ENCODE measurements at regions not wholly inside any gene's neighbourhood (a gene's known extent, or its start where the extent isn't known, plus 50 kb on each side); places are given as distances from the start of the nearest gene placed in this dataset.

DNA sequence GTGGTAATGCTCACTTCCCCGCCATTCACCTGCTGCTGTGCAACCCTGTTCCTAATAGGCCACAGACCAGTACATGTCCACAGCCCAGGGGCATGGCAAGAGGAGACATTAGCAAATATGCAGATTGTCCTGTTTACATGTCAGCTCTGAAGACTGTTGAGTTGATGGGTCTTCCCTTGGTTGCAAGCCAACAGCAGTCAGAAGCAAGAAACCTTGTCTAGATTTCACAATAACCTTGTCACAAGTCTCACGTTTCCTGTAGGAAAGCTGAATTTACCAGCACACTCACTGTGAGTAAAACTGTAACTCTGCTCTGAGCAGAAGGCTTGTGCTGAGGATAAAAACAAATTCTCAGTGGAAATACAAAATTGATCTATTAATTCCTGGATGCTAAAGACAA is 195.1 kb downstream of the HLX start:
- no peak for DNase-seq (ENCODE audit: low read depth, low spot score)
- Histone ChIP-seq H3K9me3 (ENCODE audit: control insufficient read depth, low read depth, low read length) (no peaks in the 10 kb centered on the region), H3K9me1 (ENCODE audit: control insufficient read depth, extremely low read depth, insufficient read depth, low read length) (no peaks in the 10 kb centered on the region), H3K4me3 (ENCODE audit: control insufficient read depth in 2 of 3, extremely low read depth in 1 of 3, insufficient read depth in 2 of 3, low read depth in 1 of 3, low read length in 3 of 3) (no peak overlapping the region), H3K27ac (ENCODE audit: control insufficient read depth, insufficient read depth, low read length) (no peak overlapping the region), H3K4me1 (ENCODE audit: control insufficient read depth, extremely low read depth, insufficient read depth, low read length) (no peaks in the 10 kb centered on the region), H2AFZ (ENCODE audit: control insufficient read depth, low read length) (no peak overlapping the region), H3K9ac (ENCODE audit: control insufficient read depth, extremely low read depth, insufficient read depth, low read length) (no peak overlapping the region), H4K20me1 (ENCODE audit: control insufficient read depth, extremely low read depth, insufficient read depth, low read length) (no peaks in the 10 kb centered on the region), H3K27me3 (ENCODE audit: control insufficient read depth, extremely low read depth, insufficient read depth, low read length) (no peaks in the 10 kb centered on the region), H3K79me2 (ENCODE audit: control insufficient read depth, insufficient read depth, low read length) (no peaks in the 10 kb centered on the region), H3K4me2 (ENCODE audit: control insufficient read depth, extremely low read depth, insufficient read depth, low read depth, low read length) (no peak overlapping the region), H3K36me3 (ENCODE audit: control insufficient read depth in 2 of 2, extremely low read depth in 1 of 2, insufficient read depth in 2 of 2, low read length in 2 of 2) (no peaks in the 10 kb centered on the region)
- dilution Hi-C loops (cut with MboI; ENCODE audit: extremely low pct_ligation_motif_present, low sequenced_read_pairs) = no loop called here
- TF ChIP-seq, protein P1, sequence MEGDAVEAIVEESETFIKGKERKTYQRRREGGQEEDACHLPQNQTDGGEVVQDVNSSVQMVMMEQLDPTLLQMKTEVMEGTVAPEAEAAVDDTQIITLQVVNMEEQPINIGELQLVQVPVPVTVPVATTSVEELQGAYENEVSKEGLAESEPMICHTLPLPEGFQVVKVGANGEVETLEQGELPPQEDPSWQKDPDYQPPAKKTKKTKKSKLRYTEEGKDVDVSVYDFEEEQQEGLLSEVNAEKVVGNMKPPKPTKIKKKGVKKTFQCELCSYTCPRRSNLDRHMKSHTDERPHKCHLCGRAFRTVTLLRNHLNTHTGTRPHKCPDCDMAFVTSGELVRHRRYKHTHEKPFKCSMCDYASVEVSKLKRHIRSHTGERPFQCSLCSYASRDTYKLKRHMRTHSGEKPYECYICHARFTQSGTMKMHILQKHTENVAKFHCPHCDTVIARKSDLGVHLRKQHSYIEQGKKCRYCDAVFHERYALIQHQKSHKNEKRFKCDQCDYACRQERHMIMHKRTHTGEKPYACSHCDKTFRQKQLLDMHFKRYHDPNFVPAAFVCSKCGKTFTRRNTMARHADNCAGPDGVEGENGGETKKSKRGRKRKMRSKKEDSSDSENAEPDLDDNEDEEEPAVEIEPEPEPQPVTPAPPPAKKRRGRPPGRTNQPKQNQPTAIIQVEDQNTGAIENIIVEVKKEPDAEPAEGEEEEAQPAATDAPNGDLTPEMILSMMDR (optimal IDR thresholded peaks at IDR 0.05 in 1 of 3, IDR thresholded peaks at IDR 0.05 in 1 of 3, conservative IDR thresholded peaks at IDR 0.05 in 1 of 3; ENCODE audit: extremely low read depth in 1 of 3, insufficient read depth in 2 of 3, low read length in 3 of 3) = no peak
- TF ChIP-seq EZH2 (IDR thresholded peaks at IDR 0.05; ENCODE audit: low read length) = no peak
- FAIRE-seq = no peak

GRCh38 chr1:221075911-221076310 is 196.7 kb downstream of the HLX start:
- FAIRE-seq (no peak), DNase-seq (ENCODE audit: low read depth, low spot score) (no peak)
- TF ChIP-seq, protein P1 (optimal IDR thresholded peaks at IDR 0.05 in 1 of 3, IDR thresholded peaks at IDR 0.05 in 1 of 3, conservative IDR thresholded peaks at IDR 0.05 in 1 of 3; ENCODE audit: extremely low read depth in 1 of 3, insufficient read depth in 2 of 3, low read length in 3 of 3) = no peak
- no peak for TF ChIP-seq EZH2 (IDR thresholded peaks at IDR 0.05; ENCODE audit: low read length)
- no peaks in the 10 kb centered on the region for H3K4me1 ChIP-seq (ENCODE audit: control insufficient read depth, extremely low read depth, insufficient read depth, low read length)
- H3K9ac ChIP-seq (ENCODE audit: control insufficient read depth, extremely low read depth, insufficient read depth, low read length) = no peak overlapping the region
- no peak overlapping the region for H3K27ac ChIP-seq (ENCODE audit: control insufficient read depth, insufficient read depth, low read length)
- H3K36me3 ChIP-seq (ENCODE audit: control insufficient read depth in 2 of 2, extremely low read depth in 1 of 2, insufficient read depth in 2 of 2, low read length in 2 of 2) = no peaks in the 10 kb centered on the region
- H3K9me3 ChIP-seq (ENCODE audit: control insufficient read depth, low read depth, low read length) = no peaks in the 10 kb centered on the region
- no peak overlapping the region for H3K4me3 ChIP-seq (ENCODE audit: control insufficient read depth in 2 of 3, extremely low read depth in 1 of 3, insufficient read depth in 2 of 3, low read depth in 1 of 3, low read length in 3 of 3)
- no peaks in the 10 kb centered on the region for H4K20me1 ChIP-seq (ENCODE audit: control insufficient read depth, extremely low read depth, insufficient read depth, low read length)
- H3K79me2 ChIP-seq (ENCODE audit: control insufficient read depth, insufficient read depth, low read length) = no peaks in the 10 kb centered on the region
- H2AFZ ChIP-seq (ENCODE audit: control insufficient read depth, low read length) = no peak overlapping the region
- dilution Hi-C loops (cut with MboI; ENCODE audit: extremely low pct_ligation_motif_present, low sequenced_read_pairs) = no loop called here
- no peaks in the 10 kb centered on the region for H3K27me3 ChIP-seq (ENCODE audit: control insufficient read depth, extremely low read depth, insufficient read depth, low read length)
- H3K4me2 ChIP-seq (ENCODE audit: control insufficient read depth, extremely low read depth, insufficient read depth, low read depth, low read length) = no peak overlapping the region
- H3K9me1 ChIP-seq (ENCODE audit: control insufficient read depth, extremely low read depth, insufficient read depth, low read length) = no peaks in the 10 kb centered on the region
